IMR-90 (cell line): ENCODE measurements at regions not wholly inside any gene's neighbourhood (a gene's known extent, or its start where the extent isn't known, plus 50 kb on each side); places are given as distances from the start of the nearest gene placed in this dataset.

Source experiments
- ATAC-seq: fragments of 200-7000 bp; cut with Tn5 transposase; 2 replicates; pipeline ENCODE4 v1.9.1; 2020; ENCODE audit warnings: low read depth, mild to moderate bottlenecking, moderate library complexity
- BruUV-seq: library from RNA; stranded (reverse); fragments of 400-500 nt; replicated peaks from 2 replicates; lab custom pipeline; 2021; lab: Mats Ljungman, UMichigan
- CTCF ChIA-PET: fragments of 300-600 bp; formaldehyde crosslinking; extraction: SDS; loops from one replicate; lab custom pipeline; 2021; ENCODE audit warnings: antibody characterized with exemption; lab: Yijun Ruan, JAX
- POLR2A ChIA-PET: fragments of 300-600 bp; sonication (Branson Sonifier 250); formaldehyde crosslinking; loops from one replicate; lab custom pipeline; 2022; ENCODE audit warnings: antibody characterized with exemption; ENCODE audit not compliant: unreplicated experiment; lab: Charles Lee
- DNase-seq: peaks from one replicate; pipeline ENCODE4 v3.0.0; 2013
- H2AFZ ChIP-seq: replicated peaks from 2 replicates; pipeline ENCODE3; 2013; ENCODE audit warnings: low read length, mild to moderate bottlenecking; ENCODE audit not compliant: poor library complexity
- H2AK5ac ChIP-seq: 2 replicates; pipeline ENCODE4 v1.6.1; 2013; ENCODE audit warnings: low read depth, low read length, inconsistent platforms
- H2AK9ac ChIP-seq: replicated peaks from 2 replicates; pipeline ENCODE3; 2013; ENCODE audit warnings: mild to moderate bottlenecking, low read depth, low read length, moderate library complexity; ENCODE audit not compliant: poor library complexity
- H2BK120ac ChIP-seq: 2 replicates; pipeline ENCODE4 v1.6.1; 2013; ENCODE audit warnings: low read depth, low read length, inconsistent platforms
- H2BK15ac ChIP-seq: 3 replicates; pipeline ENCODE4 v1.6.1; 2013; ENCODE audit warnings: low read depth, low read length, inconsistent platforms
- H2BK20ac ChIP-seq: 2 replicates; pipeline ENCODE4 v1.6.1; 2013; ENCODE audit warnings: low read depth, mild to moderate bottlenecking, inconsistent platforms, low read length, moderate library complexity
- H2BK5ac ChIP-seq: 2 replicates; pipeline ENCODE4 v1.6.1; 2013; ENCODE audit warnings: mild to moderate bottlenecking, low read depth, low read length, inconsistent platforms; ENCODE audit not compliant: poor library complexity, severe bottlenecking
- H3K14ac ChIP-seq: replicated peaks from 2 replicates; pipeline ENCODE4 v1.6.1; 2013; ENCODE audit warnings: low read depth, low read length, inconsistent platforms
- H3K18ac ChIP-seq: 2 replicates; pipeline ENCODE4 v1.6.1; 2013; ENCODE audit warnings: low read depth, low read length, control low read depth
- H3K23ac ChIP-seq: 2 replicates; pipeline ENCODE4 v1.6.1; 2013; ENCODE audit warnings: low read depth, low read length, inconsistent platforms
- H3K27ac ChIP-seq: 2 replicates; pipeline ENCODE4 v1.5.1; 2013; ENCODE audit warnings: mild to moderate bottlenecking, control low read depth, low read length; ENCODE audit not compliant: insufficient read depth
- H3K27me3 ChIP-seq: 2 replicates; pipeline ENCODE4 v1.6.1; 2013; ENCODE audit warnings: low read length; ENCODE audit not compliant: control insufficient read depth, insufficient read depth
- H3K36me3 ChIP-seq: 2 replicates; pipeline ENCODE4 v1.6.1; 2013; ENCODE audit warnings: low read length, mixed read lengths; ENCODE audit not compliant: control insufficient read depth, insufficient read depth
- H3K4ac ChIP-seq: 2 replicates; pipeline ENCODE4 v1.6.1; 2013; ENCODE audit warnings: low read depth, low read length, inconsistent platforms
- H3K4me1 ChIP-seq: 2 replicates; pipeline ENCODE4 v1.6.1; 2013; ENCODE audit warnings: low read length, mixed read lengths; ENCODE audit not compliant: control insufficient read depth, insufficient read depth
- H3K4me2 ChIP-seq: 2 replicates; pipeline ENCODE4 v1.6.1; 2013; ENCODE audit warnings: low read depth, mild to moderate bottlenecking, control low read depth, low read length, moderate library complexity
- H3K4me3 ChIP-seq: 2 replicates; pipeline ENCODE4 v1.5.1; 2013; ENCODE audit warnings: low read depth, mild to moderate bottlenecking, control low read depth, low read length, moderate library complexity; ENCODE audit not compliant: insufficient read depth
- H3K56ac ChIP-seq: 2 replicates; pipeline ENCODE4 v1.6.1; 2013; ENCODE audit warnings: low read length, inconsistent platforms; ENCODE audit not compliant: insufficient read depth; ENCODE audit errors: extremely low read depth
- H3K79me1 ChIP-seq, 2 experiments: 2 replicates each; pipeline ENCODE4 v1.6.1; 2013; ENCODE audit warnings: low read length in 2 of 2, inconsistent platforms in 1 of 2, low read depth in 1 of 2
- H3K9ac ChIP-seq: 2 replicates; pipeline ENCODE4 v1.6.1; 2013; ENCODE audit warnings: low read depth, low read length, control low read depth
- H3K9me1 ChIP-seq: 2 replicates; pipeline ENCODE4 v1.6.1; 2013; ENCODE audit warnings: low read length, inconsistent platforms; ENCODE audit not compliant: insufficient read depth
- H3K9me3 ChIP-seq: 2 replicates; pipeline ENCODE4 v1.6.1; 2013; ENCODE audit warnings: low read length; ENCODE audit not compliant: control insufficient read depth, insufficient read depth
- H4K20me1 ChIP-seq: 2 replicates; pipeline ENCODE4 v1.6.1; 2013; ENCODE audit warnings: low read length, inconsistent platforms; ENCODE audit not compliant: insufficient read depth
- H4K5ac ChIP-seq: 2 replicates; pipeline ENCODE4 v1.6.1; 2013; ENCODE audit warnings: mild to moderate bottlenecking, low read depth, low read length, control low read depth
- H4K8ac ChIP-seq, 2 experiments: 2 replicates each; pipeline ENCODE4 v1.6.1; 2013; ENCODE audit warnings: low read depth in 2 of 2, low read length in 2 of 2, control low read depth in 1 of 2, inconsistent platforms in 1 of 2
- H4K91ac ChIP-seq: 2 replicates; pipeline ENCODE4 v1.6.1; 2013; ENCODE audit warnings: low read depth, low read length, inconsistent platforms; ENCODE audit not compliant: insufficient read depth
- BHLHE40 ChIP-seq: fragments of 150-350 bp; IDR thresholded peaks from 2 replicates; pipeline ENCODE4 v1.6.1; 2016; ENCODE audit warnings: mild to moderate bottlenecking, low read depth, low read length
- CEBPB ChIP-seq: IDR thresholded peaks from 2 replicates; pipeline ENCODE4 v1.6.1; 2012; ENCODE audit warnings: low read depth, low read length, improper control_type of control experiment
- CHD1 ChIP-seq: IDR thresholded peaks from 2 replicates; pipeline ENCODE4 v1.6.1; 2012; ENCODE audit warnings: low read depth, low read length, improper control_type of control experiment
- MAFK ChIP-seq: IDR thresholded peaks from 2 replicates; pipeline ENCODE4 v1.6.1; 2012; ENCODE audit warnings: low read depth, low read length, improper control_type of control experiment
- MAZ ChIP-seq: IDR thresholded peaks from 2 replicates; pipeline ENCODE4 v1.6.1; 2012; ENCODE audit warnings: low read depth, mild to moderate bottlenecking, low read length, improper control_type of control experiment, moderate library complexity, borderline replicate concordance
- MXI1 ChIP-seq: IDR thresholded peaks from 2 replicates; pipeline ENCODE4 v1.6.1; 2012; ENCODE audit warnings: low read depth, mild to moderate bottlenecking, low read length, moderate library complexity, borderline replicate concordance
- POLR2A ChIP-seq: IDR thresholded peaks from 2 replicates; pipeline ENCODE4 v1.6.1; 2012; ENCODE audit warnings: mild to moderate bottlenecking, low read depth, low read length
- RAD21 ChIP-seq: IDR thresholded peaks from 2 replicates; pipeline ENCODE4 v1.6.1; 2012; ENCODE audit warnings: low read length, improper control_type of control experiment
- RCOR1 ChIP-seq: IDR thresholded peaks from 2 replicates; pipeline ENCODE4 v1.6.1; 2012; ENCODE audit warnings: mild to moderate bottlenecking, low read length, improper control_type of control experiment; ENCODE audit not compliant: insufficient replicate concordance
- SMC3 ChIP-seq: fragments of 150-350 bp; IDR thresholded peaks from 2 replicates; pipeline ENCODE4 v1.6.1; 2016; ENCODE audit warnings: low read depth, mild to moderate bottlenecking, antibody characterized with exemption, low read length, moderate library complexity
- WGBS, 2 experiments: methylation state at CpG; one replicate each; pipeline versions ENCODE4 v1.1.5 to v1.1.7; 2013; ENCODE audit warnings: missing lambda C conversion rate in 2 of 2; ENCODE audit not compliant: insufficient read length in 1 of 2; ENCODE audit errors: extremely low coverage in 2 of 2; 5-methylcytosine and 5-hydroxymethylcytosine counted together
- dilution Hi-C: fragments of 300-500 bp; cut with HindIII; formaldehyde crosslinking; loops from one replicate; pipeline ENCODE4 v1.14.3; 2018; ENCODE audit warnings: low sequenced_read_pairs; ENCODE audit not compliant: unreplicated experiment
- in situ Hi-C: fragments of 300-500 bp; cut with MboI; formaldehyde crosslinking; loops from 3 replicates; pipeline ENCODE4 v1.14.3; 2019; ENCODE audit warnings: low sequenced_read_pairs, inconsistent platforms, mixed read lengths
- intact Hi-C: fragments of 100-400 bp; cut with micrococcal nuclease; formaldehyde crosslinking; loops from 2 replicates; pipeline ENCODE4 v1.10.0; 2022
- TF ChIP-seq, protein P1 (sequence below): fragments of 150-350 bp; IDR thresholded peaks from 2 replicates; pipeline ENCODE4 v1.6.1; 2017; ENCODE audit warnings: mild to moderate bottlenecking, antibody characterized with exemption, low read length, low read depth
- TF ChIP-seq, protein P2 (sequence below): fragments of 150-350 bp; IDR thresholded peaks from 2 replicates; pipeline ENCODE4 v1.6.1; 2016; ENCODE audit warnings: low read depth, mild to moderate bottlenecking, low read length, moderate library complexity, borderline replicate concordance

DNA sequence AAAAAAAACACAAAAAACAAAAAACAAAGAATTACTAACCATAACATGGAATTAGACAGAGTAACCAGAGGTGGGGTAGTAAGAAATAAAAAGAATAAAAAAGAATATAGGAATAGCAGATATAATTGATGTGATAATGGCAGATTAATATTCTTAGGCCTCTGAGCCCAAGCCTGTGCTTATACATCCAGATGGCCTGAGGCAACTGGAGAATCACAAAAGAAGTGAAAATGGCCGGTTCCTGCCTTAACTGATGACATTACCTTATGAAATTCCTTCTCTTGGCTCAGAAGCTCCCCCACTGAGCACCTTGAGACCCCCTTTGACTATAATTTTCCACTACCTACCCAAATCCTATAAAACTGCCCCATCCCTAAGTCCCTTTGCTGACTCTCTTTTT, 95.1 kb upstream of the MSH6 start:
- Histone ChIP-seq H3K4me1 (no peaks in the 10 kb centered on the region), H4K8ac (no peak overlapping the region), H2BK20ac (no peak overlapping the region), H2AFZ (no peak overlapping the region), H3K36me3 (no peaks in the 10 kb centered on the region), H2BK5ac (no peak overlapping the region), H3K4me2 (no peak overlapping the region), H4K5ac (no peak overlapping the region), H3K4me3 (no peak overlapping the region), H2BK15ac (no peak overlapping the region), H3K9ac (no peak overlapping the region), H4K20me1 (no peaks in the 10 kb centered on the region), H3K79me1 (no peaks in the 10 kb centered on the region), H3K56ac (no peak overlapping the region), H3K9me3 (no peaks in the 10 kb centered on the region), H3K27me3 (no peaks in the 10 kb centered on the region), H2AK5ac (no peak overlapping the region), H3K23ac (no peak overlapping the region), H3K9me1 (no peaks in the 10 kb centered on the region), H2BK120ac (no peak overlapping the region), H3K18ac (no peak overlapping the region), H3K27ac (no peak overlapping the region), H4K91ac (no peak overlapping the region), H3K4ac (no peak overlapping the region), H3K14ac (no peak overlapping the region), H2AK9ac (no peak overlapping the region)
- DNase-seq = no peak
- ATAC-seq = no peak
- no TSS peak for BruUV-seq
- no CpG with 5 or more reads among the region's 1 CpG for WGBS, 2 experiments
- ChIA-PET POLR2A (no interaction called here), CTCF (no interaction called here)
- dilution Hi-C loops = no loop called here
- intact Hi-C loops = no loop called here
- TF ChIP-seq MAFK (no peak), CHD1 (no peak), MAZ (no peak), BHLHE40 (no peak), RAD21 (no peak), POLR2A (no peak), CEBPB (no peak), MXI1 (no peak), RCOR1 (no peak), SMC3 (no peak)
- TF ChIP-seq, protein P1, sequence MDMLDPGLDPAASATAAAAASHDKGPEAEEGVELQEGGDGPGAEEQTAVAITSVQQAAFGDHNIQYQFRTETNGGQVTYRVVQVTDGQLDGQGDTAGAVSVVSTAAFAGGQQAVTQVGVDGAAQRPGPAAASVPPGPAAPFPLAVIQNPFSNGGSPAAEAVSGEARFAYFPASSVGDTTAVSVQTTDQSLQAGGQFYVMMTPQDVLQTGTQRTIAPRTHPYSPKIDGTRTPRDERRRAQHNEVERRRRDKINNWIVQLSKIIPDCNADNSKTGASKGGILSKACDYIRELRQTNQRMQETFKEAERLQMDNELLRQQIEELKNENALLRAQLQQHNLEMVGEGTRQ = no peak
- TF ChIP-seq, protein P2, sequence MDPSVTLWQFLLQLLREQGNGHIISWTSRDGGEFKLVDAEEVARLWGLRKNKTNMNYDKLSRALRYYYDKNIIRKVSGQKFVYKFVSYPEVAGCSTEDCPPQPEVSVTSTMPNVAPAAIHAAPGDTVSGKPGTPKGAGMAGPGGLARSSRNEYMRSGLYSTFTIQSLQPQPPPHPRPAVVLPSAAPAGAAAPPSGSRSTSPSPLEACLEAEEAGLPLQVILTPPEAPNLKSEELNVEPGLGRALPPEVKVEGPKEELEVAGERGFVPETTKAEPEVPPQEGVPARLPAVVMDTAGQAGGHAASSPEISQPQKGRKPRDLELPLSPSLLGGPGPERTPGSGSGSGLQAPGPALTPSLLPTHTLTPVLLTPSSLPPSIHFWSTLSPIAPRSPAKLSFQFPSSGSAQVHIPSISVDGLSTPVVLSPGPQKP = no peak
- in situ Hi-C loops = no loop called here
